B cell (primary cell): ENCODE measurements at regions not wholly inside any gene's neighbourhood (a gene's known extent, or its start where the extent isn't known, plus 50 kb on each side); places are given as distances from the start of the nearest gene placed in this dataset.

Experiments used
- CTCF ChIP-seq: fragments of 200-600 bp; IDR thresholded peaks from one replicate; pipeline ENCODE4 v1.8.0; 2022; ENCODE audit warnings: antibody characterized with exemption, mild to moderate bottlenecking
- EZH2 ChIP-seq: IDR thresholded peaks from 2 replicates; pipeline ENCODE4 v1.6.1; 2012; ENCODE audit warnings: borderline replicate concordance, low read depth, mild to moderate bottlenecking, moderate library complexity, low read length; ENCODE audit not compliant: insufficient read depth, poor library complexity, severe bottlenecking

- TF ChIP-seq CTCF (no peak), EZH2 (no peak)
Observed at GRCh38 chr6:44734886-44735629, 347.6 kb downstream of the CDC5L start.
